WTC11 (cell line): ENCODE measurements at regions not wholly inside any gene's neighbourhood (a gene's known extent, or its start where the extent isn't known, plus 50 kb on each side); places are given as distances from the start of the nearest gene placed in this dataset.

Experiments
- ESRRA ChIP-seq: sonication (generic); formaldehyde crosslinking; IDR thresholded peaks from 2 replicates; pipeline ENCODE4 v1.8.1; 2022; ENCODE audit warnings: mild to moderate bottlenecking, missing genetic modification reagents, borderline replicate concordance
- FOXJ3 ChIP-seq: sonication (generic); formaldehyde crosslinking; IDR thresholded peaks from 2 replicates; pipeline ENCODE4 v1.9.0; 2021; ENCODE audit warnings: missing genetic modification reagents, mild to moderate bottlenecking, borderline replicate concordance
- FOXK1 ChIP-seq: sonication (generic); formaldehyde crosslinking; IDR thresholded peaks from 2 replicates; pipeline ENCODE4 v1.8.0; 2022; ENCODE audit warnings: mild to moderate bottlenecking, moderate library complexity, missing genetic modification reagents
- NR3C1 ChIP-seq: sonication (generic); formaldehyde crosslinking; conservative IDR thresholded peaks from 2 replicates; pipeline ENCODE4 v1.8.1; 2023; ENCODE audit warnings: low read depth, mild to moderate bottlenecking, missing genetic modification reagents
- SP1 ChIP-seq: sonication (generic); formaldehyde crosslinking; conservative IDR thresholded peaks from 2 replicates; pipeline ENCODE4 v1.8.1; 2022; ENCODE audit warnings: missing genetic modification reagents
- ZNF232 ChIP-seq: sonication (generic); formaldehyde crosslinking; IDR thresholded peaks from 2 replicates; pipeline ENCODE4 v1.8.0; 2022; ENCODE audit warnings: mild to moderate bottlenecking, missing genetic modification reagents
- ZNF317 ChIP-seq: sonication (generic); formaldehyde crosslinking; IDR thresholded peaks from 2 replicates; pipeline ENCODE4 v1.8.1; 2023; ENCODE audit warnings: low read depth, mild to moderate bottlenecking, moderate library complexity, missing genetic modification reagents, borderline replicate concordance
- ZNF423 ChIP-seq: fragments of 250-450 bp; sonication (Bioruptor Pico); IDR thresholded peaks from 2 replicates; pipeline ENCODE4 v2.1.2; 2022; ENCODE audit warnings: mild to moderate bottlenecking, moderate library complexity
- TF ChIP-seq, protein P1 (sequence below): fragments of 200-600 bp; IDR thresholded peaks from 2 replicates; pipeline ENCODE4 v1.8.0; 2022; ENCODE audit warnings: antibody characterized with exemption
- TF ChIP-seq, protein P2 (sequence below): sonication (generic); formaldehyde crosslinking; IDR thresholded peaks from 2 replicates; pipeline ENCODE4 v1.8.1; 2023; ENCODE audit warnings: mild to moderate bottlenecking, missing genetic modification reagents, moderate library complexity
- TF ChIP-seq, protein P3 (sequence below): sonication (generic); formaldehyde crosslinking; IDR thresholded peaks from 2 replicates; pipeline ENCODE4 v1.8.1; 2023; ENCODE audit warnings: mild to moderate bottlenecking, missing genetic modification reagents
- TF ChIP-seq, protein P4 (sequence below): fragments of 250-450 bp; sonication (Bioruptor Pico); IDR thresholded peaks from 2 replicates; pipeline ENCODE4 v2.1.2; 2022; ENCODE audit warnings: mild to moderate bottlenecking, moderate library complexity
- TF ChIP-seq, protein P5 (sequence below): sonication (generic); formaldehyde crosslinking; IDR thresholded peaks from 2 replicates; pipeline ENCODE4 v1.8.1; 2023; ENCODE audit warnings: mild to moderate bottlenecking, missing genetic modification reagents
- TF ChIP-seq, protein P6 (sequence below): sonication (generic); formaldehyde crosslinking; IDR thresholded peaks from 2 replicates; pipeline ENCODE4 v1.8.1; 2022; ENCODE audit warnings: low read depth, mild to moderate bottlenecking, moderate library complexity, missing genetic modification reagents, borderline replicate concordance

DNA sequence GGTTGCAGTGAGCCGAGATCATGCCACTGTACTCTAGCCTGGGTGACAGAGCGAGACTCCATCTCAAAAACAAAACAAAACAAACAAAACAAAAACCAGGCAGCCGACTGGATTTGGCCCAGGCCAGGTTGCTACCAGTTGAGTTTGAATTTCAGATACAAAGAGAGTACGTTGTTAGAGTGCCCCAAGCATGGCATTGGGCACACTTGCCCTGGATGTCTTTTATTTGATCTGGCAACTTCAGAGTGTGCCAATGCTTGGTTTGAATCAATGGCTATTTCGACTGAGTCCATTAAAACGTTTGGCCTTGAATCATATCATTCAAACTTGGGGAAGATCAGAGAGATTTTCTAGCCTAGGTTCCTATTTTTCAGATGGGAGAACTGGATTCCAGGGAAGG is 213.4 kb upstream of the SHH start:
- TF ChIP-seq FOXK1 (CRISPR knock-in tag): no peak
- TF ChIP-seq ZNF232 (CRISPR knock-in tag): no peak
- TF ChIP-seq FOXJ3 (CRISPR knock-in tag): no peak
- TF ChIP-seq, protein P1, sequence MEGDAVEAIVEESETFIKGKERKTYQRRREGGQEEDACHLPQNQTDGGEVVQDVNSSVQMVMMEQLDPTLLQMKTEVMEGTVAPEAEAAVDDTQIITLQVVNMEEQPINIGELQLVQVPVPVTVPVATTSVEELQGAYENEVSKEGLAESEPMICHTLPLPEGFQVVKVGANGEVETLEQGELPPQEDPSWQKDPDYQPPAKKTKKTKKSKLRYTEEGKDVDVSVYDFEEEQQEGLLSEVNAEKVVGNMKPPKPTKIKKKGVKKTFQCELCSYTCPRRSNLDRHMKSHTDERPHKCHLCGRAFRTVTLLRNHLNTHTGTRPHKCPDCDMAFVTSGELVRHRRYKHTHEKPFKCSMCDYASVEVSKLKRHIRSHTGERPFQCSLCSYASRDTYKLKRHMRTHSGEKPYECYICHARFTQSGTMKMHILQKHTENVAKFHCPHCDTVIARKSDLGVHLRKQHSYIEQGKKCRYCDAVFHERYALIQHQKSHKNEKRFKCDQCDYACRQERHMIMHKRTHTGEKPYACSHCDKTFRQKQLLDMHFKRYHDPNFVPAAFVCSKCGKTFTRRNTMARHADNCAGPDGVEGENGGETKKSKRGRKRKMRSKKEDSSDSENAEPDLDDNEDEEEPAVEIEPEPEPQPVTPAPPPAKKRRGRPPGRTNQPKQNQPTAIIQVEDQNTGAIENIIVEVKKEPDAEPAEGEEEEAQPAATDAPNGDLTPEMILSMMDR: no peak
- no peak for TF ChIP-seq ESRRA
- TF ChIP-seq, protein P2, sequence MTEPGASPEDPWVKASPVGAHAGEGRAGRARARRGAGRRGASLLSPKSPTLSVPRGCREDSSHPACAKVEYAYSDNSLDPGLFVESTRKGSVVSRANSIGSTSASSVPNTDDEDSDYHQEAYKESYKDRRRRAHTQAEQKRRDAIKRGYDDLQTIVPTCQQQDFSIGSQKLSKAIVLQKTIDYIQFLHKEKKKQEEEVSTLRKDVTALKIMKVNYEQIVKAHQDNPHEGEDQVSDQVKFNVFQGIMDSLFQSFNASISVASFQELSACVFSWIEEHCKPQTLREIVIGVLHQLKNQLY: no peak
- TF ChIP-seq, protein P3, sequence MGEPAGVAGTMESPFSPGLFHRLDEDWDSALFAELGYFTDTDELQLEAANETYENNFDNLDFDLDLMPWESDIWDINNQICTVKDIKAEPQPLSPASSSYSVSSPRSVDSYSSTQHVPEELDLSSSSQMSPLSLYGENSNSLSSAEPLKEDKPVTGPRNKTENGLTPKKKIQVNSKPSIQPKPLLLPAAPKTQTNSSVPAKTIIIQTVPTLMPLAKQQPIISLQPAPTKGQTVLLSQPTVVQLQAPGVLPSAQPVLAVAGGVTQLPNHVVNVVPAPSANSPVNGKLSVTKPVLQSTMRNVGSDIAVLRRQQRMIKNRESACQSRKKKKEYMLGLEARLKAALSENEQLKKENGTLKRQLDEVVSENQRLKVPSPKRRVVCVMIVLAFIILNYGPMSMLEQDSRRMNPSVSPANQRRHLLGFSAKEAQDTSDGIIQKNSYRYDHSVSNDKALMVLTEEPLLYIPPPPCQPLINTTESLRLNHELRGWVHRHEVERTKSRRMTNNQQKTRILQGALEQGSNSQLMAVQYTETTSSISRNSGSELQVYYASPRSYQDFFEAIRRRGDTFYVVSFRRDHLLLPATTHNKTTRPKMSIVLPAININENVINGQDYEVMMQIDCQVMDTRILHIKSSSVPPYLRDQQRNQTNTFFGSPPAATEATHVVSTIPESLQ (CRISPR knock-in tag): no peak
- no peak for TF ChIP-seq NR3C1 (CRISPR knock-in tag)
- TF ChIP-seq ZNF423: no peak
- TF ChIP-seq, protein P4, sequence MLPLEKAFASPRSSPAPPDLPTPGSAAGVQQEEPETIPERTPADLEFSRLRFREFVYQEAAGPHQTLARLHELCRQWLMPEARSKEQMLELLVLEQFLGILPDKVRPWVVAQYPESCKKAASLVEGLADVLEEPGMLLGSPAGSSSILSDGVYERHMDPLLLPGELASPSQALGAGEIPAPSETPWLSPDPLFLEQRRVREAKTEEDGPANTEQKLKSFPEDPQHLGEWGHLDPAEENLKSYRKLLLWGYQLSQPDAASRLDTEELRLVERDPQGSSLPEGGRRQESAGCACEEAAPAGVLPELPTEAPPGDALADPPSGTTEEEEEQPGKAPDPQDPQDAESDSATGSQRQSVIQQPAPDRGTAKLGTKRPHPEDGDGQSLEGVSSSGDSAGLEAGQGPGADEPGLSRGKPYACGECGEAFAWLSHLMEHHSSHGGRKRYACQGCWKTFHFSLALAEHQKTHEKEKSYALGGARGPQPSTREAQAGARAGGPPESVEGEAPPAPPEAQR (CRISPR knock-in tag): no peak
- TF ChIP-seq, protein P5, sequence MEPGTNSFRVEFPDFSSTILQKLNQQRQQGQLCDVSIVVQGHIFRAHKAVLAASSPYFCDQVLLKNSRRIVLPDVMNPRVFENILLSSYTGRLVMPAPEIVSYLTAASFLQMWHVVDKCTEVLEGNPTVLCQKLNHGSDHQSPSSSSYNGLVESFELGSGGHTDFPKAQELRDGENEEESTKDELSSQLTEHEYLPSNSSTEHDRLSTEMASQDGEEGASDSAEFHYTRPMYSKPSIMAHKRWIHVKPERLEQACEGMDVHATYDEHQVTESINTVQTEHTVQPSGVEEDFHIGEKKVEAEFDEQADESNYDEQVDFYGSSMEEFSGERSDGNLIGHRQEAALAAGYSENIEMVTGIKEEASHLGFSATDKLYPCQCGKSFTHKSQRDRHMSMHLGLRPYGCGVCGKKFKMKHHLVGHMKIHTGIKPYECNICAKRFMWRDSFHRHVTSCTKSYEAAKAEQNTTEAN (CRISPR knock-in tag): no peak
- TF ChIP-seq SP1 (CRISPR knock-in tag): no peak
- TF ChIP-seq, protein P6, sequence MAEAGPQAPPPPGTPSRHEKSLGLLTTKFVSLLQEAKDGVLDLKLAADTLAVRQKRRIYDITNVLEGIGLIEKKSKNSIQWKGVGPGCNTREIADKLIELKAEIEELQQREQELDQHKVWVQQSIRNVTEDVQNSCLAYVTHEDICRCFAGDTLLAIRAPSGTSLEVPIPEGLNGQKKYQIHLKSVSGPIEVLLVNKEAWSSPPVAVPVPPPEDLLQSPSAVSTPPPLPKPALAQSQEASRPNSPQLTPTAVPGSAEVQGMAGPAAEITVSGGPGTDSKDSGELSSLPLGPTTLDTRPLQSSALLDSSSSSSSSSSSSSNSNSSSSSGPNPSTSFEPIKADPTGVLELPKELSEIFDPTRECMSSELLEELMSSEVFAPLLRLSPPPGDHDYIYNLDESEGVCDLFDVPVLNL (CRISPR knock-in tag): no peak
- TF ChIP-seq ZNF317 (CRISPR knock-in tag): no peak
